ENCODE measurements at regions not wholly inside any gene's neighbourhood (a gene's known extent, or its start where the extent isn't known, plus 50 kb on each side); places are given as distances from the start of the nearest gene placed in this dataset.
A peak's percentile ranks its signal among the peaks of the same experiment; 100 is the strongest.
"Not testable (repeated sequence)": the region's sequence is repeated elsewhere in the genome, so short reads cannot be mapped to it uniquely, and the experiment has no call there.

DNA sequence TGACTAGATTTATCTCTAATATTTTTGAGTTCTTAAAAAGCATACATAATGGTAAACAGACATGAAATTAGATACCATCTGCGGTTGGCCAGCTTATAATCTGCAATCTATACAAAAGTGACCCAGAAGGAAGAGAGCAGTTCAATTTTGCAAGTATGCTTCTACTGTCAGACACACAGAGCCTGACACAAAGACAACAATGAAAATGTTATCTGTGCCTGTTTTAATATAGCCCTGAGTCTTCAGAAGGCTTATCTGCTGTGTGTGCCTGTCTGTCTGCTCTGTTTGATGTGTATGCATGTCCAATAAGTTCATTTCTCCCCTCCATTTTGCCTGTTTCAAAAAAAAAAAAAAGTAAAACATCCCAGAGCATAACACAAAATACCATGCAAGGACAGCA, 73.3 kb upstream of the FHIP2A start:
- H3K4me3 ChIP-seq (ENCODE audit: control insufficient read depth, low read depth, low read length) = no peak overlapping the region
- no peak for DNase-seq (ENCODE audit: low read depth)
- TF ChIP-seq, protein P1, sequence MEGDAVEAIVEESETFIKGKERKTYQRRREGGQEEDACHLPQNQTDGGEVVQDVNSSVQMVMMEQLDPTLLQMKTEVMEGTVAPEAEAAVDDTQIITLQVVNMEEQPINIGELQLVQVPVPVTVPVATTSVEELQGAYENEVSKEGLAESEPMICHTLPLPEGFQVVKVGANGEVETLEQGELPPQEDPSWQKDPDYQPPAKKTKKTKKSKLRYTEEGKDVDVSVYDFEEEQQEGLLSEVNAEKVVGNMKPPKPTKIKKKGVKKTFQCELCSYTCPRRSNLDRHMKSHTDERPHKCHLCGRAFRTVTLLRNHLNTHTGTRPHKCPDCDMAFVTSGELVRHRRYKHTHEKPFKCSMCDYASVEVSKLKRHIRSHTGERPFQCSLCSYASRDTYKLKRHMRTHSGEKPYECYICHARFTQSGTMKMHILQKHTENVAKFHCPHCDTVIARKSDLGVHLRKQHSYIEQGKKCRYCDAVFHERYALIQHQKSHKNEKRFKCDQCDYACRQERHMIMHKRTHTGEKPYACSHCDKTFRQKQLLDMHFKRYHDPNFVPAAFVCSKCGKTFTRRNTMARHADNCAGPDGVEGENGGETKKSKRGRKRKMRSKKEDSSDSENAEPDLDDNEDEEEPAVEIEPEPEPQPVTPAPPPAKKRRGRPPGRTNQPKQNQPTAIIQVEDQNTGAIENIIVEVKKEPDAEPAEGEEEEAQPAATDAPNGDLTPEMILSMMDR (conservative IDR thresholded peaks at IDR 0.05; ENCODE audit: control insufficient read depth, insufficient read depth, low read depth, low read length) = no peak

- TF ChIP-seq, protein P1 (conservative IDR thresholded peaks at IDR 0.05; ENCODE audit: control insufficient read depth, insufficient read depth, low read depth, low read length) = no peak
- no peak overlapping the region for H3K4me3 ChIP-seq (ENCODE audit: control insufficient read depth, low read depth, low read length)
- DNase-seq (ENCODE audit: low read depth) = no peak
These were observed 72.6 kb upstream of the FHIP2A start for GRCh38 chr10:114749014-114749413.

DNA sequence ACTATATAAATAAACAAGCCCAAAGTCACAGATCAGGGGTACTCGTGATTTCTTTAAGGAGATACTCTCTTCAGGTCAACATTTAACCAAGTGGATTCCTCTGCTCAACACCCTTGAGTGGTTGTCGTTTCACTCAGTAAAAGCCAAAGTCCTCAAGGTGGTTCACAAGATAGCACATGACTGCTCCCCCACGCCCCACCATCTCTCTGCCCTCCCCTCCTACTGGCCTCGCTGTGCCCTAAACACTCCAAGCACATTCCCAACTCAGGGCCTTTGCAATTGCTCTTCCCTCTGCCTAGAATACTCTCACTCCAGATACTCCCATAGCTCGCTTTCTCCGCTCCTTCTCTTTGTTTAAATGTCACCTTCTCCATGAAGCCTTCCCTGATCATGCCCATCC, 72.1 kb upstream of the FHIP2A start:
- DNase-seq (ENCODE audit: low read depth) = no peak
- TF ChIP-seq, protein P1 (conservative IDR thresholded peaks at IDR 0.05; ENCODE audit: control insufficient read depth, insufficient read depth, low read depth, low read length) = no peak
- no peak overlapping the region for H3K4me3 ChIP-seq (ENCODE audit: control insufficient read depth, low read depth, low read length)

DNA sequence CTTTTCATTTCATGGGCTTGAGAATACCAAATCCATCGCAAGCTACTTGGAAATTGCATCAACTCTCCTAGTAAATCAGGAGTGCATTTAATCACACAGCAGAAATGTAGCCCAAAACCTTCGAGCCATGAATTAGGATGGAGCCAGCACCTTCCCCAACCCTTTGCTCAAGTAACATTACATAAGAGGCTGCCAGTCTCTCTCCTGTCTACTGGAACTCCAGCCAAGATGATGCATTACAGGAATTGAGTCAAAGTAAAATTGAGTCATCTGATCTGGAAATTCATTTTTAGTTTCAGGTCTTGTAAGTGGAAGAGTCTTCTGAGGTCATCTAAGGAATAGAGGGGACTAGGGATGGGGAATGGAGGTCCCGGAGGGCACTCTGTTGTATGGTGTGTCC, 69.7 kb upstream of the FHIP2A start:
- H3K4me3 ChIP-seq (ENCODE audit: control insufficient read depth, low read depth, low read length) = no peak overlapping the region
- TF ChIP-seq, protein P1 (conservative IDR thresholded peaks at IDR 0.05; ENCODE audit: control insufficient read depth, insufficient read depth, low read depth, low read length) = no peak
- peak; percentile 70 for DNase-seq (ENCODE audit: low read depth)

- not testable (repeated sequence) for DNase-seq (ENCODE audit: low read depth); H3K4me3 ChIP-seq (ENCODE audit: control insufficient read depth, low read depth, low read length)
These were observed 69.0 kb upstream of the FHIP2A start for GRCh38 chr10:114752570-114752969.

- H3K4me3 ChIP-seq (ENCODE audit: control insufficient read depth, low read depth, low read length) = no peak overlapping the region
- DNase-seq (ENCODE audit: low read depth) = peak; percentile 47
- TF ChIP-seq, protein P1 (conservative IDR thresholded peaks at IDR 0.05; ENCODE audit: control insufficient read depth, insufficient read depth, low read depth, low read length) = no peak
These were observed 68.5 kb upstream of the FHIP2A start for GRCh38 chr10:114753126-114753525.

DNA sequence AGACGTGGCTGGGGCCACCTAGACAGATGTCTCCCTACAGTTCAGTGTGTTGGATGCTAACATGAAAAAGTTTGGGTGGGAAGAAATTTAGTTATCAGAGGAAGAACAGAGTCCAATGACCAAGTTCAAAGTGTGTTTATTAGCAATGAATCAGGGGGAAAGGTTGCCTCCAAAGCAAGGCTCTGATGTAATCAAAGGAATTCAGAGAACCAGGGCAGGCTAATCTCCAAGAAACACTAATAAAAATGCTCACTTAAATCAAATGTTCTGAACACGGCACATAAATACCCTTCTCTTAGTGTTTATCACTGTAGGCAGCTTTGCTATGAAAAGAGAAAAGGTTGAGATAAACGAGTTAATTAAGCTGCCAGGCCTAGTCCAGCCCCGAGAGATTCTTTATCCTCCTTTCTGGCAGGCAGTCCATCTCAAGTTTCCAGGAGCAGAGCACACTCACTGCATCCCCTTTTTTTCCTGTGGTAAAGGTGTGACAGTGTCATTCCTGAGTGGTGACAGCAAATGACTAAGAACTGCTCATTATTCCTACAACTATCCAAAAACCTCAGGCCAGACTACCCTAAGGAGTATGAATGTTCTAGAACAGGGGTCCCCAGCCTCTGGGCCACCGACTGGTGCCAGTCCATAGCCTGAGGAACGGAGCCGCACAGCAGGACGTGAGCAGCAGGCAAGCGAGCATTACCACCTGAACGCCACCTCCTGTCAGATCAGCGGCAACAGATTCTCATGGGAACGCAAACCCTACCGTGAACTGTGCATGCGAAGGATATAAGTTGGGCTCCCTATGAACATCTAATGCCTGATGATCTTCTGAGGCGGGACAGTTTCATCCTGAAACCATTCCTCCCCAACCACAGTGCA, 66.9 kb upstream of the FHIP2A start:
- no peak overlapping the region for H3K4me3 ChIP-seq (ENCODE audit: control insufficient read depth, low read depth, low read length)
- TF ChIP-seq, protein P1 (conservative IDR thresholded peaks at IDR 0.05; ENCODE audit: control insufficient read depth, insufficient read depth, low read depth, low read length) = no peak
- peak; percentile 55 for DNase-seq (ENCODE audit: low read depth)
